ENCODE measurements at regions not wholly inside any gene's neighbourhood (a gene's known extent, or its start where the extent isn't known, plus 50 kb on each side); places are given as distances from the start of the nearest gene placed in this dataset.

DNA sequence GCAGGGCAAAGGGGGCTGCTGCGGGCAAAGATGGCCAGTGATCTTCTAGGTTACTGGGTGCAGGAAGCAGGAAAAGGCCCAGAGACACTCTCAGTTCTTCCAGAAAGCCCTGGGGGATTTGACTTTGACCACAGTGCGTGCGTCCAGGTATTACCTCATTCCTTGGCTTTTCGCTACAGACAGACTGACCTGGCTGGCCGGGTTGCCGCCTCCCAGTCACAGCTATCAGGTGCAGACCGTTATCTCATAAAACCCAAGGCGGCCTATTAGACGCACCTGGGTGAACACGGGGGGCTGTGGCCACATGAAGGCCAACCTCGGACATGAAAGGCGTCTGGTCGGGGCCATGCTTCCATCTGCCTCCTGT is 80.3 kb downstream of the FOXL3 start:
- no peak overlapping the region for H3K4me3 Mint-ChIP-seq

DNA sequence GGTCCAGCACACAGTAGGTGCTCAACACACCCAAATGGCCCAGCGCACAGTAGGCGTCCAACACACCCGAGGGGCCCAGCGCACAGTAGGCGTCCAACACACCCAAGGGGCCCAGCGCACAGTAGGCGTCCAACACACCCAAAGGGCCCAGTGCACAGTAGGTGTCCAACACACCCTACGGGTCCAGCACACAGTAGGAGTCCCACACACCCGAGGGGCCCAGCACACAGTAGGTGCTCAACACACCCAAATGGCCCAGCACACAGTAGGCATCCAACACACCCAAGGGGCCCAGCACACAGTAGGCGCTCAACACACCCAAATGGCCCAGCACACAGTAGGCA is 80.8 kb downstream of the FOXL3 start:
- peaks cover 6% of the 10 kb centered on the region for H3K4me1 ChIP-seq (ENCODE audit: control insufficient read depth, insufficient read depth, low read length)
- no peaks in the 10 kb centered on the region for H3K36me3 Mint-ChIP-seq (ENCODE audit: low read depth)
- no peak overlapping the region for H3K27ac ChIP-seq (ENCODE audit: low read depth, low read length)
- H3K27ac Mint-ChIP-seq: no peak overlapping the region
- H3K4me3 ChIP-seq (ENCODE audit: low read length): no peak overlapping the region
- H3K27me3 ChIP-seq (ENCODE audit: control insufficient read depth, insufficient read depth, low read length, poor library complexity, severe bottlenecking): no peaks in the 10 kb centered on the region
- no peaks in the 10 kb centered on the region for H3K9me3 ChIP-seq (ENCODE audit: control insufficient read depth, low read length)
- no peaks in the 10 kb centered on the region for H3K27me3 Mint-ChIP-seq (ENCODE audit: insufficient read depth)
- no peaks in the 10 kb centered on the region for H3K9me3 Mint-ChIP-seq
- 78 to 80% methylated on average over 5 to 10 of the region's 10 CpGs for WGBS, 2 experiments (ENCODE audit: insufficient coverage in 1 of 2, insufficient read length in 1 of 2)
- H3K4me1 Mint-ChIP-seq: peaks cover 16% of the 10 kb centered on the region
- no peaks in the 10 kb centered on the region for H3K36me3 ChIP-seq (ENCODE audit: control insufficient read depth, insufficient read depth, low read length)
- no peak overlapping the region for H3K9ac ChIP-seq (ENCODE audit: extremely low read depth, low read length, poor library complexity, severe bottlenecking)
- TF ChIP-seq, protein P1, sequence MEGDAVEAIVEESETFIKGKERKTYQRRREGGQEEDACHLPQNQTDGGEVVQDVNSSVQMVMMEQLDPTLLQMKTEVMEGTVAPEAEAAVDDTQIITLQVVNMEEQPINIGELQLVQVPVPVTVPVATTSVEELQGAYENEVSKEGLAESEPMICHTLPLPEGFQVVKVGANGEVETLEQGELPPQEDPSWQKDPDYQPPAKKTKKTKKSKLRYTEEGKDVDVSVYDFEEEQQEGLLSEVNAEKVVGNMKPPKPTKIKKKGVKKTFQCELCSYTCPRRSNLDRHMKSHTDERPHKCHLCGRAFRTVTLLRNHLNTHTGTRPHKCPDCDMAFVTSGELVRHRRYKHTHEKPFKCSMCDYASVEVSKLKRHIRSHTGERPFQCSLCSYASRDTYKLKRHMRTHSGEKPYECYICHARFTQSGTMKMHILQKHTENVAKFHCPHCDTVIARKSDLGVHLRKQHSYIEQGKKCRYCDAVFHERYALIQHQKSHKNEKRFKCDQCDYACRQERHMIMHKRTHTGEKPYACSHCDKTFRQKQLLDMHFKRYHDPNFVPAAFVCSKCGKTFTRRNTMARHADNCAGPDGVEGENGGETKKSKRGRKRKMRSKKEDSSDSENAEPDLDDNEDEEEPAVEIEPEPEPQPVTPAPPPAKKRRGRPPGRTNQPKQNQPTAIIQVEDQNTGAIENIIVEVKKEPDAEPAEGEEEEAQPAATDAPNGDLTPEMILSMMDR (conservative IDR thresholded peaks at IDR 0.05): no peak
- H3K4me3 Mint-ChIP-seq: no peak overlapping the region
- DNase-seq: no peak

More for the DNA sequence above, 80.3 kb downstream of the FOXL3 start:
- Histone ChIP-seq H3K27ac (ENCODE audit: low read depth, low read length) (no peak overlapping the region), H3K4me1 (ENCODE audit: control insufficient read depth, insufficient read depth, low read length) (peaks cover 6% of the 10 kb centered on the region), H3K9ac (ENCODE audit: extremely low read depth, low read length, poor library complexity, severe bottlenecking) (no peak overlapping the region), H3K4me3 (ENCODE audit: low read length) (no peak overlapping the region), H3K36me3 (ENCODE audit: control insufficient read depth, insufficient read depth, low read length) (no peaks in the 10 kb centered on the region), H3K9me3 (ENCODE audit: control insufficient read depth, low read length) (no peaks in the 10 kb centered on the region), H3K27me3 (ENCODE audit: control insufficient read depth, insufficient read depth, low read length, poor library complexity, severe bottlenecking) (no peaks in the 10 kb centered on the region)
- H3K36me3 Mint-ChIP-seq (ENCODE audit: low read depth): no peaks in the 10 kb centered on the region
- no peak for DNase-seq
- H3K27me3 Mint-ChIP-seq (ENCODE audit: insufficient read depth): no peaks in the 10 kb centered on the region
- no peak overlapping the region for H3K27ac Mint-ChIP-seq
- H3K4me1 Mint-ChIP-seq: peaks cover 16% of the 10 kb centered on the region
- no peaks in the 10 kb centered on the region for H3K9me3 Mint-ChIP-seq
- TF ChIP-seq, protein P1 (conservative IDR thresholded peaks at IDR 0.05): peak; percentile 29
- 84 to 85% methylated on average over 13 of the region's 13 CpGs for WGBS, 2 experiments (ENCODE audit: insufficient coverage in 1 of 2, insufficient read length in 1 of 2)

DNA sequence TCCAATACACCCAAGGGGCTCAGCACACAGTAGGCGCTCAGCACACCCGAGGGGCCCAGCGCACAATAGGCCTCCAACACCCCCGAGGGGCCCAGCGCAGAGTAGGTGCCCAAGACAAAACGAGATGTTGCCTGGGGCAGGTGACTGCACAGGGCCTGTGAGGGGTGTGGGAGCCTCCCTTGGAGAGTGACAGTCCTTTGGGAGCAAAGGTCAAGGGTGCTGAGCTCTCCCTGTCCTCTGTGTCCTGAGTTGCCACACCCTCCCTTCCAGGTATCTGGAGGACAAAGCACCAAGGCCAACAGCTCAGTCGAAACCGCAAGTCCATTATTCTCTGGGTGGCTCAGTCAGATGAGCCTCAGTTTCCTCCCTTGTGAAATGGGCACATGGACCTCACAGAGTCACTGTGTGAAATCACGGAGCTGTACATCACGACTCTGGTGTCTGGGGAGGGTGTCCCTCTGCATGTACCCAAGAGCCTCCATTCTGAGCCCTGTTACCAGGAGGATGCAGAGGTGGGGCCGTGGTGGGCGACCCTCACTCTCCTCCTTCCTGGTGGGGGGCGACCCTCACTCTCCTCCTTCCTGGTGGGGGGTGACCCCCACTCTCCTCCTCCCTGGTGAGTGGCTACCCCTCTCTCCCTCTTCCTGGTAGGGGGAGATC is 81.3 kb downstream of the FOXL3 start:
- Histone ChIP-seq H3K36me3 (ENCODE audit: control insufficient read depth, insufficient read depth, low read length) (no peaks in the 10 kb centered on the region), H3K9me3 (ENCODE audit: control insufficient read depth, low read length) (no peaks in the 10 kb centered on the region), H3K27ac (ENCODE audit: low read depth, low read length) (no peak overlapping the region), H3K4me3 (ENCODE audit: low read length) (no peak overlapping the region), H3K4me1 (ENCODE audit: control insufficient read depth, insufficient read depth, low read length) (peaks cover 6% of the 10 kb centered on the region), H3K9ac (ENCODE audit: extremely low read depth, low read length, poor library complexity, severe bottlenecking) (no peak overlapping the region), H3K27me3 (ENCODE audit: control insufficient read depth, insufficient read depth, low read length, poor library complexity, severe bottlenecking) (no peaks in the 10 kb centered on the region)
- H3K36me3 Mint-ChIP-seq (ENCODE audit: low read depth): no peaks in the 10 kb centered on the region
- no peak overlapping the region for H3K27ac Mint-ChIP-seq
- TF ChIP-seq, protein P1 (conservative IDR thresholded peaks at IDR 0.05): no peak
- no peaks in the 10 kb centered on the region for H3K27me3 Mint-ChIP-seq (ENCODE audit: insufficient read depth)
- H3K4me1 Mint-ChIP-seq: peaks cover 14% of the 10 kb centered on the region
- 95 to 97% methylated on average over 9 to 13 of the region's 13 CpGs for WGBS, 2 experiments (ENCODE audit: insufficient coverage in 1 of 2, insufficient read length in 1 of 2)
- DNase-seq: no peak
- no peak overlapping the region for H3K4me3 Mint-ChIP-seq
- H3K9me3 Mint-ChIP-seq: no peaks in the 10 kb centered on the region

Data from endodermal cell (in vitro differentiated cells).